ENCODE measurements at regions not wholly inside any gene's neighbourhood (a gene's known extent, or its start where the extent isn't known, plus 50 kb on each side); places are given as distances from the start of the nearest gene placed in this dataset.

DNA sequence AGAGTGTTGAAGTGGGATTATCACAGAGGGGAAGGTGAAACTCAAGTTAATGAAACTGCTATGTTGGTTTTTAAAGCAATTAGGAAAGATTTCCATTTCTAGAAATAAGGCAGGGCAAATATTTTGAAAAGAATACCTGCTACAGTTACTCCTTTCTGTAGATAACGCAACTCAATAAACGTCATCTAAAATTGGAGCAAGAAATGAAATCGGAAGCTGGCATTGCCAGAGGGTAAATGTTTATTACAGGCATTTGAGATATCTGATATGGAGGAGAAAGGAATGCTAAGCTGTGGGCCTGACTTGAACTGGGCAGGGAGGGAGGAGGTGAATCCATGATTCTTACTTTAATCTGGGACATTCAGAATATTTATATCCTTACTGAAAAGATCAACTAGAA, 217.0 kb upstream of the ADARB2 start:
- TF ChIP-seq EZH2 (IDR thresholded peaks at IDR 0.05; ENCODE audit: borderline replicate concordance) = no peak
- TF ChIP-seq CTCF (IDR thresholded peaks at IDR 0.05; ENCODE audit: poor library complexity) = no peak
- TF ChIP-seq EZH2phosphoT487 (IDR thresholded peaks at IDR 0.05; ENCODE audit: low read depth, severe bottlenecking, unreplicated experiment) = no peak
